Sciatic nerve (tissue), 2 donors: ENCODE measurements at regions not wholly inside any gene's neighbourhood (a gene's known extent, or its start where the extent isn't known, plus 50 kb on each side); places are given as distances from the start of the nearest gene placed in this dataset.
"Not testable (repeated sequence)": the region's sequence is repeated elsewhere in the genome, so short reads cannot be mapped to it uniquely, and the experiment has no call there.

Experiments used
- ATAC-seq: fragments of 200-7000 bp; cut with Tn5 transposase; one replicate; pipeline ENCODE4 v1.9.1; 2020; ENCODE audit warnings: mild to moderate bottlenecking, moderate library complexity
- DNase-seq: peaks from one replicate; pipeline ENCODE4 v3.0.0-alpha.2; 2020; ENCODE audit warnings: low spot score
- intact Hi-C: fragments of 100-400 bp; cut with DNase I; formaldehyde crosslinking; loops from one replicate; pipeline ENCODE4 v1.14.2; 2022
- donor health status: DM: no; HTN: no; CAD: no.
- donor health status: DM: no; HTN: no; CAD: no.

DNA sequence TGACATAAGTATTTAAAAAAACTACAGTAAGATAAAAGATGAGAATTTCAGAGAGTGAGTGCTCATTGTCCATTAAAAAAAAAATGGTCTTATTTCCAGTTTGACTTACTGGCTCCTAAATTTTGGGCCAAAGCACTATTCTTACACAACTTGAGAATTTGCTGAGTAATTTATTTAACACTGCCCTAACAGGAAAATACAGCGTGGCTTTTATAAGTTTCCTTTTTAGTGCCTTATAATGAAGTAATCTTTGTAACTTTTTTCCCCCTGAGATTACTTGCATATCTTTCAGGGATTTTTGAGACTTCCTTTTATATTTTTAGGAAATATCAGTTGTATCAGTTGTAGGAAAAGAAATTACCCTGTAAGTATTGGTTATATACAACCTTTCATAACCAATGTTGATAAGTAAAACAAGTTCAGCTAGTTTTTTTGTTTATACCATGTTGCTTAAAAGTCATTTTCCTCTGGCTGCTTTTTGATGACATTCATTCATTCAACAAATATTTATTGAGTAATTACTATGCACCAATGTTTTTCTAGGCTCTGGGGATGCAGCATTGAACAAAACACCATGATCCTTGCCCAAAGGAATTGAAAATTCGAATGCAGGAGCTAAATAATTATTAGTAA lies 106.4 kb upstream of the SGK1 start:
- ATAC-seq (peak; percentile 49), DNase-seq (no peak)
- intact Hi-C loops = no loop called here

DNA sequence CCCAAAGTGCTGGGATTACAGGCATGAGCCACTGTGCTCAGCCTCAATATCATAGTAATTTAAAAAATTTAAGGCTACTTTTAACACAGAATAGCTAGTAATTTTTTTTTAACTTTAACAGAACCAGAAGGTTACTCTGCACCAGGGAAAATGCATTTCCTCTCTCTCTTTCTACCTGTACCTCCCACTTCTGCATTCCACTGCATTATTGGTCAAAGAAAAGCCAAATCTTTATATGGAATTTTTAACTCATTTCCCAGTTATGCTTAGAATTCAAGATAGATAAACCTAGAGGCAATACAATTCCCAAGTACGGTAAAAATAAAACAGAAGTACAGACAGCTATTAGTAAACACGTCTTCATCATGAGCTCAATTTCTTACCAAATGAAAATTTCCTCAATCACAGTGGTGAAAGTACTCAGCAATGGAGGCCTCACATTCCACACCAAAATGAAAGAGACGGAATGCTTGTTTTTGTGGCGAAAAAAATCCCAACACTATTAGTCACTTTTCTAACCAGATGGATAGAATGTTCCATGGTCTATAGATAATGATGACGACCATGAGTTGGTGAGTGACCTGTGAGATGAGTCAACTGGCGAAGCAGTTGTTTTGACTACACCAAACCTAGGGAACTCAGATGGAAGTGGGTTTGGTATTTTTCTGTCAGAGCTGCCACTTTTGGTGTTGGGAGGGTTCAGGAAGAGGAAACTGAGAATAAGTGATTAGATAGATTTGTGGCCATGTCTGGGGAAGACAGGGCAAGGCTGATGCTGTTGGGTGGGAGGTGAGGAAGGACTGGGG lies 104.7 kb upstream of the SGK1 start:
- DNase-seq (no peak), ATAC-seq (peak; percentile 49)
- intact Hi-C loops = no loop called here

- intact Hi-C loops = no loop called here
- no peak for DNase-seq
- no peak for ATAC-seq
These were observed 103.6 kb upstream of the SGK1 start for GRCh38 chr6:134421501-134421900.

GRCh38 chr6:134420614-134421181 lies 102.8 kb upstream of the SGK1 start:
- ATAC-seq = no peak
- intact Hi-C loops = no loop called here
- no peak for DNase-seq

DNA sequence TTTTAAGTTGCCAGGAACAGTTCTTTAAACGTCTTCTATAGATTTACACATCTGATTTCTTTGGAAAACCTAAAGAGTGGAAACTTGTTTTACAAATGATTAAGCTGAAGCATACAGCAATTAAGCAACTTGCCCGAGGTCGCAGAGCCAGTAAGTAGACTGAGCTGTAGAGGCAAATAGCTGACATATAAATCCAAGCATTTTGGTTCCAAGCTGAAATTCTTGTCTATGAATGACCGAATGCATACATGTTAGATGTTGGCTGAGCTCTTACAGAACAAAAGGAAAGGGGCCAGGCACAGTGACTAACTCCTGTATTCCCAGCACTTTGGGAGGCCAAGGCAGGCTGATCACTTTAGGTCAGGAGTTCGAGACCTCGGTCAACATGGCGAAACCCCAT lies 101.8 kb upstream of the SGK1 start:
- intact Hi-C loops = no loop called here
- ATAC-seq = no peak
- DNase-seq = no peak

GRCh38 chr6:134416418-134417154 lies 98.7 kb upstream of the SGK1 start:
- ATAC-seq = no peak
- no peak for DNase-seq
- intact Hi-C loops = no loop called here

GRCh38 chr6:134415656-134416055 lies 97.7 kb upstream of the SGK1 start:
- intact Hi-C loops = no loop called here

DNA sequence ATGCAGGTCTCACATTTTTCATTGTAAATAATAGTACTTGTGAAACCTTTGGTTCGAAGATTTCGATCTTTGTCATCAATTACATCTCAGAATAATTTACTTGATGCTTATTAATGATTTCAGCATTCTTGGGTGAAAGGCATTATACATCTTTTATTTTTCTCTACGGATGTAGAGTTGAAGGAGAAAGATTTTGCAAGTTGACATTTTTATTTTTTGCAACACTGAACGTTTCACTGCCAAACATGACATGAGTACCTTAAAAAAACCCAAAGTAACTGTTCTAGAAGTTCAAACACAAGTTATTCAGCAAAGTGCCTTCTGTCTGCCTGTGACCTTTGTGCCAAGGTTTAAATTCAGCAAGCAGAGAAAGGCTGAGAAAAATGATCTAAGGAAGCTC lies 97.3 kb upstream of the SGK1 start:
- no peak for ATAC-seq
- DNase-seq = no peak
- intact Hi-C loops = no loop called here

More at GRCh38 chr6:134415656-134416055, 97.7 kb upstream of the SGK1 start:
- ATAC-seq = no peak
- no peak for DNase-seq

DNA sequence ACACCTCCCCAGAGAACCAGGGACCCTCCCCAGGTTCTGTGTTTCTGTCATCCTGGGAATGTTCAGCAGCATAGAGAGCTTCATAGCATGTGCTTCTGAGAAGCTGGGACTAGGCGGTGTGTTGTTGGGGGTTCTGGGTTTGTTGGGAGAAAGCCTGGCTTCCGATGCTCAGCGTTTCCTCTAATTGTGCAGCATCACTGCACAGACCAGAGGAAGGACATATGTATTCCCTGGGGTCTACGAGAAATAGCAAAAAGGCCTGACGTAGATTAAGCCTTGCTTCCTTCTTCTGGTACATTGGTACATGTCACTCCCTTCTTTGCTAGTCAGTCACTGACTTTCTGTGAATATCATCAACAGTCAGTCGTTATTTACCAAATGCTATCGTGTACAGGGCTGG lies 96.9 kb upstream of the SGK1 start:
- intact Hi-C loops = no loop called here
- DNase-seq (no peak), ATAC-seq (no peak)

DNA sequence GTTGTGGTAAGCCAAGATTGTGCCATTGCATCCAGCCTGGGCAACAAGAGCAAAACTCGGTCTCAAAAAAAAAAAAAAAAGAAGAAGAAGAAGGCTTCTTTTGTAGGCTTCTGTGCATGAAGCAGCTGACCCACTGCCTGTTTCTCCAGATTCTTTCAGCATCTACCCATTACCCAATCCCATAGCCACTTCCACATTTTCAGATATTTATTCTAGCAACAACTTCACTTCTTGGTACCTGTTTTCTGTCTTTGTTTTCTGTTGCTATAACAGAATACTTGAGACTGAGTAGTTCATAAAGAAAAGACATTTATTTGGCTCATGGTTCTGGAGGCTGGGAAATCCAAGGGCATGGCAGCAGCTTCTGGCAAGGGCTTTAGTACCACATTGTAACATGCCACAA lies 95.3 kb upstream of the SGK1 start:
- no peak for DNase-seq
- ATAC-seq = peak; percentile 48
- intact Hi-C loops = no loop called here

GRCh38 chr6:134410541-134410940 lies 92.6 kb upstream of the SGK1 start:
- ATAC-seq (no peak), DNase-seq (no peak)
- intact Hi-C loops = no loop called here

GRCh38 chr6:134407791-134408190 lies 89.9 kb upstream of the SGK1 start:
- ATAC-seq = no peak
- intact Hi-C loops = no loop called here
- DNase-seq = no peak

GRCh38 chr6:134406311-134406710 lies 88.4 kb upstream of the SGK1 start:
- intact Hi-C loops = no loop called here
- DNase-seq = no peak
- ATAC-seq = no peak

GRCh38 chr6:134405386-134406087 lies 87.6 kb upstream of the SGK1 start:
- intact Hi-C loops = no loop called here
- ATAC-seq (no peak), DNase-seq (no peak)

- DNase-seq, ATAC-seq, intact Hi-C loops: not testable (repeated sequence)
These were observed 85.4 kb upstream of the SGK1 start for GRCh38 chr6:134403312-134403711.

DNA sequence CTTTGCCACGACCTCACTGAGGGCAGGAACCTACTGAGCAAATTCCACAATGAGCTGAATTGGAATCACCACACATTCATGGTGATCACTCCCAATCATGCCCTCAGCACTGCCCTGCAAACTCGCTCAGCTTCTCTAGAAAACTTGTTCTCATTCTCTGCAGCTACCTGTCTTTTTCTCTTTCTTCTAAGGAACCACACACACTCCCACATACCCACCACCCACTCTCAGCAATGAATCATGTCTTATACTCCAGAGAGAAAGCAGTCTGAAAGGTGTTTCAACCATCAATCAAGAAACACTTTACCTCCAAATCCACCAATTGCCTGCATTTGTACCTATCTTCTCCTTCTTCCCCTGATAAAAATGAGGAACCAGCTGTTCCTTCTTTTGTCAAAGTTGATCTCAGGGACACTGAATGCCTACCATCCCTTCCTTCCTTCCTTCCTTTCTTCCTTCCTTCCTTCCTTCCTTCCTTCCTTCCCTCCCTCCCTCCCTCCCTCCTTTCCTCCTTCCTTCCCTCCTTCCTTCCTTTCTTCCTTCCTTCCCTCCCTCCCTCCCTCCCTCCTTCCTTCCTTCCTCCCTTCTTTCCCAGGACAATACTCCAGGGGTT lies 84.6 kb upstream of the SGK1 start:
- DNase-seq (no peak), ATAC-seq (no peak)
- intact Hi-C loops = no loop called here

DNA sequence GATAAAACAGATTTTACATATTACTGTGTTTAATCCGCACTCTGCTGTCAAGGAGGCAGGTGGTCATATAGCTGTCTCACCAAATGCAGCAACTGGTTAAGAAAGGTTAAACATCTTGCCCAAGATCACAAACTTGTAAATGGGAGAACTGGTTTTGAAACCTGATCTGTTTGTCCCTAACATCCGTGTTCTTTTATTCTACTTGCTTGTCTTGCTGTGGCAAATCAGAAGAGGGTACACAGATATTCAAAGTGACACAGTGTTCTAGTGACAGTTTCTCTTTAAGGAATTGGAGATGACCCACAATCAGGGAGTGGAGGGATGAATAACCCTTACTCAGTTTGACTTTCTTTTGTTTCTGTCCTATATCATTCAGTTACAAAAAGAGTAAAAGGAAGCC lies 83.0 kb upstream of the SGK1 start:
- intact Hi-C loops = no loop called here
- ATAC-seq = no peak
- no peak for DNase-seq

- ATAC-seq (no peak), DNase-seq (no peak)
- intact Hi-C loops = no loop called here
These were observed 80.5 kb upstream of the SGK1 start for GRCh38 chr6:134398453-134398852.

- ATAC-seq (no peak), DNase-seq (no peak)
- intact Hi-C loops = no loop called here
These were observed 79.8 kb upstream of the SGK1 start for GRCh38 chr6:134397676-134398075.
